ENCODE measurements at regions not wholly inside any gene's neighbourhood (a gene's known extent, or its start where the extent isn't known, plus 50 kb on each side); places are given as distances from the start of the nearest gene placed in this dataset.

GRCh38 chr2:48901416-48901815, 145.9 kb upstream of the LHCGR start (continued):
- TF ChIP-seq, protein P1, sequence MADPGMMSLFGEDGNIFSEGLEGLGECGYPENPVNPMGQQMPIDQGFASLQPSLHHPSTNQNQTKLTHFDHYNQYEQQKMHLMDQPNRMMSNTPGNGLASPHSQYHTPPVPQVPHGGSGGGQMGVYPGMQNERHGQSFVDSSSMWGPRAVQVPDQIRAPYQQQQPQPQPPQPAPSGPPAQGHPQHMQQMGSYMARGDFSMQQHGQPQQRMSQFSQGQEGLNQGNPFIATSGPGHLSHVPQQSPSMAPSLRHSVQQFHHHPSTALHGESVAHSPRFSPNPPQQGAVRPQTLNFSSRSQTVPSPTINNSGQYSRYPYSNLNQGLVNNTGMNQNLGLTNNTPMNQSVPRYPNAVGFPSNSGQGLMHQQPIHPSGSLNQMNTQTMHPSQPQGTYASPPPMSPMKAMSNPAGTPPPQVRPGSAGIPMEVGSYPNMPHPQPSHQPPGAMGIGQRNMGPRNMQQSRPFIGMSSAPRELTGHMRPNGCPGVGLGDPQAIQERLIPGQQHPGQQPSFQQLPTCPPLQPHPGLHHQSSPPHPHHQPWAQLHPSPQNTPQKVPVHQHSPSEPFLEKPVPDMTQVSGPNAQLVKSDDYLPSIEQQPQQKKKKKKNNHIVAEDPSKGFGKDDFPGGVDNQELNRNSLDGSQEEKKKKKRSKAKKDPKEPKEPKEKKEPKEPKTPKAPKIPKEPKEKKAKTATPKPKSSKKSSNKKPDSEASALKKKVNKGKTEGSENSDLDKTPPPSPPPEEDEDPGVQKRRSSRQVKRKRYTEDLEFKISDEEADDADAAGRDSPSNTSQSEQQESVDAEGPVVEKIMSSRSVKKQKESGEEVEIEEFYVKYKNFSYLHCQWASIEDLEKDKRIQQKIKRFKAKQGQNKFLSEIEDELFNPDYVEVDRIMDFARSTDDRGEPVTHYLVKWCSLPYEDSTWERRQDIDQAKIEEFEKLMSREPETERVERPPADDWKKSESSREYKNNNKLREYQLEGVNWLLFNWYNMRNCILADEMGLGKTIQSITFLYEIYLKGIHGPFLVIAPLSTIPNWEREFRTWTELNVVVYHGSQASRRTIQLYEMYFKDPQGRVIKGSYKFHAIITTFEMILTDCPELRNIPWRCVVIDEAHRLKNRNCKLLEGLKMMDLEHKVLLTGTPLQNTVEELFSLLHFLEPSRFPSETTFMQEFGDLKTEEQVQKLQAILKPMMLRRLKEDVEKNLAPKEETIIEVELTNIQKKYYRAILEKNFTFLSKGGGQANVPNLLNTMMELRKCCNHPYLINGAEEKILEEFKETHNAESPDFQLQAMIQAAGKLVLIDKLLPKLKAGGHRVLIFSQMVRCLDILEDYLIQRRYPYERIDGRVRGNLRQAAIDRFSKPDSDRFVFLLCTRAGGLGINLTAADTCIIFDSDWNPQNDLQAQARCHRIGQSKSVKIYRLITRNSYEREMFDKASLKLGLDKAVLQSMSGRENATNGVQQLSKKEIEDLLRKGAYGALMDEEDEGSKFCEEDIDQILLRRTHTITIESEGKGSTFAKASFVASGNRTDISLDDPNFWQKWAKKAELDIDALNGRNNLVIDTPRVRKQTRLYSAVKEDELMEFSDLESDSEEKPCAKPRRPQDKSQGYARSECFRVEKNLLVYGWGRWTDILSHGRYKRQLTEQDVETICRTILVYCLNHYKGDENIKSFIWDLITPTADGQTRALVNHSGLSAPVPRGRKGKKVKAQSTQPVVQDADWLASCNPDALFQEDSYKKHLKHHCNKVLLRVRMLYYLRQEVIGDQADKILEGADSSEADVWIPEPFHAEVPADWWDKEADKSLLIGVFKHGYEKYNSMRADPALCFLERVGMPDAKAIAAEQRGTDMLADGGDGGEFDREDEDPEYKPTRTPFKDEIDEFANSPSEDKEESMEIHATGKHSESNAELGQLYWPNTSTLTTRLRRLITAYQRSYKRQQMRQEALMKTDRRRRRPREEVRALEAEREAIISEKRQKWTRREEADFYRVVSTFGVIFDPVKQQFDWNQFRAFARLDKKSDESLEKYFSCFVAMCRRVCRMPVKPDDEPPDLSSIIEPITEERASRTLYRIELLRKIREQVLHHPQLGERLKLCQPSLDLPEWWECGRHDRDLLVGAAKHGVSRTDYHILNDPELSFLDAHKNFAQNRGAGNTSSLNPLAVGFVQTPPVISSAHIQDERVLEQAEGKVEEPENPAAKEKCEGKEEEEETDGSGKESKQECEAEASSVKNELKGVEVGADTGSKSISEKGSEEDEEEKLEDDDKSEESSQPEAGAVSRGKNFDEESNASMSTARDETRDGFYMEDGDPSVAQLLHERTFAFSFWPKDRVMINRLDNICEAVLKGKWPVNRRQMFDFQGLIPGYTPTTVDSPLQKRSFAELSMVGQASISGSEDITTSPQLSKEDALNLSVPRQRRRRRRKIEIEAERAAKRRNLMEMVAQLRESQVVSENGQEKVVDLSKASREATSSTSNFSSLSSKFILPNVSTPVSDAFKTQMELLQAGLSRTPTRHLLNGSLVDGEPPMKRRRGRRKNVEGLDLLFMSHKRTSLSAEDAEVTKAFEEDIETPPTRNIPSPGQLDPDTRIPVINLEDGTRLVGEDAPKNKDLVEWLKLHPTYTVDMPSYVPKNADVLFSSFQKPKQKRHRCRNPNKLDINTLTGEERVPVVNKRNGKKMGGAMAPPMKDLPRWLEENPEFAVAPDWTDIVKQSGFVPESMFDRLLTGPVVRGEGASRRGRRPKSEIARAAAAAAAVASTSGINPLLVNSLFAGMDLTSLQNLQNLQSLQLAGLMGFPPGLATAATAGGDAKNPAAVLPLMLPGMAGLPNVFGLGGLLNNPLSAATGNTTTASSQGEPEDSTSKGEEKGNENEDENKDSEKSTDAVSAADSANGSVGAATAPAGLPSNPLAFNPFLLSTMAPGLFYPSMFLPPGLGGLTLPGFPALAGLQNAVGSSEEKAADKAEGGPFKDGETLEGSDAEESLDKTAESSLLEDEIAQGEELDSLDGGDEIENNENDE (IDR thresholded peaks at IDR 0.05; ENCODE audit: insufficient replicate concordance, low read length), result no peak
- no peak for TF ChIP-seq POU5F1 (IDR thresholded peaks at IDR 0.05; ENCODE audit: low read depth, low read length)
- TF ChIP-seq GABPA (IDR thresholded peaks at IDR 0.05; ENCODE audit: borderline replicate concordance, insufficient read depth, low read length), result no peak
- no peak for TF ChIP-seq EGR1 (IDR thresholded peaks at IDR 0.05; ENCODE audit: borderline replicate concordance, low read depth, low read length)
- no peak for TF ChIP-seq SP1 (IDR thresholded peaks at IDR 0.05; ENCODE audit: low read depth, low read length)
- TF ChIP-seq, protein P2, sequence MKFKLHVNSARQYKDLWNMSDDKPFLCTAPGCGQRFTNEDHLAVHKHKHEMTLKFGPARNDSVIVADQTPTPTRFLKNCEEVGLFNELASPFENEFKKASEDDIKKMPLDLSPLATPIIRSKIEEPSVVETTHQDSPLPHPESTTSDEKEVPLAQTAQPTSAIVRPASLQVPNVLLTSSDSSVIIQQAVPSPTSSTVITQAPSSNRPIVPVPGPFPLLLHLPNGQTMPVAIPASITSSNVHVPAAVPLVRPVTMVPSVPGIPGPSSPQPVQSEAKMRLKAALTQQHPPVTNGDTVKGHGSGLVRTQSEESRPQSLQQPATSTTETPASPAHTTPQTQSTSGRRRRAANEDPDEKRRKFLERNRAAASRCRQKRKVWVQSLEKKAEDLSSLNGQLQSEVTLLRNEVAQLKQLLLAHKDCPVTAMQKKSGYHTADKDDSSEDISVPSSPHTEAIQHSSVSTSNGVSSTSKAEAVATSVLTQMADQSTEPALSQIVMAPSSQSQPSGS (IDR thresholded peaks at IDR 0.05; ENCODE audit: low read length), result no peak
- no peak for TF ChIP-seq E2F6 (IDR thresholded peaks at IDR 0.05)
- no peak for TF ChIP-seq MAX (IDR thresholded peaks at IDR 0.05)
